Ovary (tissue), 7 donors: ENCODE measurements at regions not wholly inside any gene's neighbourhood (a gene's known extent, or its start where the extent isn't known, plus 50 kb on each side); places are given as distances from the start of the nearest gene placed in this dataset.

Experiments
- DNase-seq, 5 donors: peaks; one replicate each; pipeline ENCODE4 v3.0.0-alpha.2; 2019 to 2020
- H3K27ac ChIP-seq, 2 donors: fragments of 200-600 bp; one replicate each; pipeline versions ENCODE4 v1.5.1 to v1.8.0; 2019 to 2022
- H3K27me3 ChIP-seq: fragments of 200-600 bp; one replicate; pipeline ENCODE4 v1.8.0; 2022
- H3K36me3 ChIP-seq: fragments of 200-600 bp; sonication (generic); one replicate; pipeline ENCODE4 v1.5.1; 2019
- H3K4me1 ChIP-seq: one replicate; pipeline ENCODE4 v1.8.1; 2013; ENCODE audit warnings: mild to moderate bottlenecking, moderate library complexity; ENCODE audit not compliant: insufficient read depth
- H3K4me3 ChIP-seq: fragments of 200-600 bp; sonication (generic); one replicate; pipeline ENCODE4 v1.5.1; 2017
- H3K9me3 ChIP-seq, 2 donors: fragments of 200-600 bp in 1 of 2; sonication (generic) in 1 of 2; one replicate each; pipeline versions ENCODE4 v1.5.1 to v1.8.1; 2013 to 2019; ENCODE audit warnings: mild to moderate bottlenecking in 1 of 2, moderate library complexity in 1 of 2
- EP300 ChIP-seq: sonication (generic); formaldehyde crosslinking; IDR thresholded peaks from one replicate; pipeline ENCODE4 v1.6.1; 2017; ENCODE audit warnings: antibody characterized with exemption
- POLR2A ChIP-seq: fragments of 450-650 bp; IDR thresholded peaks from one replicate; pipeline ENCODE4 v1.6.1; 2017; ENCODE audit warnings: antibody characterized with exemption, mild to moderate bottlenecking, moderate library complexity
- WGBS, 3 donors: extraction: QIAGEN DNeasy Blood & Tissue Kit in 1 of 3; methylation state at CpG; one replicate each; pipeline versions ENCODE4 v1.1.5 to v1.1.7; 2013 to 2017; 5-methylcytosine and 5-hydroxymethylcytosine counted together
- intact Hi-C, 4 donors: fragments of 100-400 bp; cut with DNase I; formaldehyde crosslinking; loops; one replicate each; pipeline versions ENCODE4 v1.11.0 to v1.15.1; 2022 to 2023
- TF ChIP-seq, protein P1 (sequence below), 3 donors: fragments of 450-650 bp in 2 of 3; fragments of 200-600 bp in 1 of 3; IDR thresholded peaks; one replicate each; pipeline versions ENCODE4 v1.5.1 to v1.8.0; 2016 to 2022; ENCODE audit warnings: antibody characterized with exemption in 3 of 3, mild to moderate bottlenecking in 1 of 3
- donor health status: DM: no; HTN: no; CAD: no; lungs with moderate emphysema.
- donor health status: DM: no; HTN: no; CAD: no.
- donor health status: Bipolar disorder and iron deficiency.
- donor health status: DM: no; HTN: no; CAD: no.
- donor health status: DM: yes; HTN: yes; CAD: no.

DNA sequence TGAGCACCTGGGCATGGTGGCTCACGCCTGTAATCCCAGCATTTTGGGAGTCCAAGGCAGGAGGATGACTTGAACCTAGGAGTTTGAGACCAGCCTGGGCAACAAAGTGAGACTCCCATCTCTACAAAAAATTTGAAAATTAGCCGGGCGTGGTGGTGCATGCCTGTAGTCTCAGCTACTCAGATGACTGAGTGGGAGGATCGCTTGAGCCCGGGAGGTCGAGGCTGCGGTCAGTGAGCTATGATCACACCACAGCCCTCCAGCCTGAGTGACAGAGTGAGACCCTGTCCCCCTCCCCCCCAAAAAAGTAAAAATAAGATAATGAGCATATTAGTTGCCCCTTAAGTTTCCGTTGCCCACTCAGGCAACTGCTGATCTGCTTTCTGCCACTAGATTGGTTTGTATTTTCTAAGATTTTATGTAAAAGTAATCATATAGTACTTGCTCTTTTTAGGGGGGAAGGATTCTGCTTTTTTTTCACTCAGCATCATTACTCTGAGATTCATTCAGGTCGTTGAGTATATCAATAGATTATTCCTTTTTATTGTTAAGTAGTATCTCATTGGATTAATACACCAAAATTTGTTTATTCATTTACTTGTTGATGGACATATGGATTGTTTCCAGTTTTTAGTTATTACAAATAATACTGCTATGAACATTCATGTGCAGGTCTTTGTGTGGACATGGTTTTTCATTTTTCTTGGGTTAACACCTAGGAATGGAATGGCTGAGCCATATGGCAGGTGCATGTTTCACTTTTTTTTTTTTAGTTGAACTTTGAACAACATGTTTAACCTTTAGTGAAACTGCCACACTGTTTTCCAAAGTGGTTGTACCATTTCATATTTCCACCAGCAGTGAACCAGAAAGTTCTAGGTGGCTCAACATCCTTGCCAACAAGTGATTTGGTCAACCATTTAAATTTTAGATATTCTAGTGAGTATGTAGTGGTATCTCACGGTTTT lies 75.0 kb upstream of the SPRED2 start:
- Histone ChIP-seq H3K9me3 (no peaks in the 10 kb centered on the region), H3K4me3 (no peak overlapping the region), H3K36me3 (no peaks in the 10 kb centered on the region), H3K4me1 (peaks cover 3% of the 10 kb centered on the region), H3K27me3 (no peaks in the 10 kb centered on the region), H3K27ac (no peak overlapping the region)
- TF ChIP-seq EP300 (no peak), POLR2A (no peak)
- TF ChIP-seq, protein P1, sequence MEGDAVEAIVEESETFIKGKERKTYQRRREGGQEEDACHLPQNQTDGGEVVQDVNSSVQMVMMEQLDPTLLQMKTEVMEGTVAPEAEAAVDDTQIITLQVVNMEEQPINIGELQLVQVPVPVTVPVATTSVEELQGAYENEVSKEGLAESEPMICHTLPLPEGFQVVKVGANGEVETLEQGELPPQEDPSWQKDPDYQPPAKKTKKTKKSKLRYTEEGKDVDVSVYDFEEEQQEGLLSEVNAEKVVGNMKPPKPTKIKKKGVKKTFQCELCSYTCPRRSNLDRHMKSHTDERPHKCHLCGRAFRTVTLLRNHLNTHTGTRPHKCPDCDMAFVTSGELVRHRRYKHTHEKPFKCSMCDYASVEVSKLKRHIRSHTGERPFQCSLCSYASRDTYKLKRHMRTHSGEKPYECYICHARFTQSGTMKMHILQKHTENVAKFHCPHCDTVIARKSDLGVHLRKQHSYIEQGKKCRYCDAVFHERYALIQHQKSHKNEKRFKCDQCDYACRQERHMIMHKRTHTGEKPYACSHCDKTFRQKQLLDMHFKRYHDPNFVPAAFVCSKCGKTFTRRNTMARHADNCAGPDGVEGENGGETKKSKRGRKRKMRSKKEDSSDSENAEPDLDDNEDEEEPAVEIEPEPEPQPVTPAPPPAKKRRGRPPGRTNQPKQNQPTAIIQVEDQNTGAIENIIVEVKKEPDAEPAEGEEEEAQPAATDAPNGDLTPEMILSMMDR (IDR thresholded peaks at IDR 0.05) = no peak
- intact Hi-C loops = no loop called here
- WGBS, 3 donors = 83 to 97% (median 88%) methylated on average over 10 of the region's 10 CpGs
- no peak for DNase-seq

DNA sequence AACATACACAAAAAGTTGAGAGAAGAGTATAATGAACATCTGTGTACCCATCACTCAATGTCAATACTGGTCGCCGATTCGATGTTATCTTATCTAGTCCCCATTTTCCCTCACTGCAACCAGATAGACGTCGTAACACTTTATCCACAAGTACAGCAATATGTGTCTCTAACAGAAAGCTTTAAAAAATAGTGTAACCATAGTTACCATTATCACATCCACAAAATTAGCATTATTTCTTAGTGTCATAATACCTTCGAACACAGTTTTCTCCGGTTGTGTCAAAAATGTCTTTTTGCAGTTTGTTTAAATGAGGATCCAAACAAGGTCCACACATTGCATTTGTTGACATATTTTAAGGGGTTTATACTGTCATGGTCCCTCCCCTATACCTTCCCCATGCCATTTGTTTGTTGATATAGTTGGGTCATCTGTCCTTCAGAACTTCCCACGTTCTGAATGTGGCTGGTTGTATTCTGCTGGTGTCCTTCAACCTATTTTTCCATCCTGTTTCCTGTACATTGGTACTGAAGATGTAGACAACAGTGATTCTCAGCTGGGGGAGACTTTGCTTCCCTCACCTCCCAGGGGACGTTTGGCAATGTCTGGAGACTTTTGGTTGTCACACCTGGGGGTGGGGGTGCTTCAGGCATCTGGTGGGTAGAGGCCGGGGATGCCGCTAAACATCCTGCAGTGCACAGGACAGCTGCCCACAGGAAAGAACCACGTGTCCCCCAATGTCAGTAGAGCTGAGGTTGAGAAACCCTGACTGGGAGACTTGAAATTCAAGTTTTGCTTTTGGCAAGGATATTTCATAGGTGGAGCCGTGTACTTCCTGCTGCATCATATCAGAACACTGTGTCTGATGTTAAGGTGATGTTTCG lies 72.7 kb upstream of the SPRED2 start:
- Histone ChIP-seq H3K9me3 (no peaks in the 10 kb centered on the region), H3K4me3 (no peak overlapping the region), H3K36me3 (no peaks in the 10 kb centered on the region), H3K27ac (no peak overlapping the region), H3K4me1 (peaks cover 3% of the 10 kb centered on the region), H3K27me3 (no peaks in the 10 kb centered on the region)
- DNase-seq = no peak
- intact Hi-C loops = no loop called here
- 46 to 64% (median 58%) methylated on average over 14 of the region's 14 CpGs for WGBS, 3 donors
- TF ChIP-seq POLR2A = no peak
- TF ChIP-seq, protein P1 (IDR thresholded peaks at IDR 0.05) = no peak
- no peak for TF ChIP-seq EP300

DNA sequence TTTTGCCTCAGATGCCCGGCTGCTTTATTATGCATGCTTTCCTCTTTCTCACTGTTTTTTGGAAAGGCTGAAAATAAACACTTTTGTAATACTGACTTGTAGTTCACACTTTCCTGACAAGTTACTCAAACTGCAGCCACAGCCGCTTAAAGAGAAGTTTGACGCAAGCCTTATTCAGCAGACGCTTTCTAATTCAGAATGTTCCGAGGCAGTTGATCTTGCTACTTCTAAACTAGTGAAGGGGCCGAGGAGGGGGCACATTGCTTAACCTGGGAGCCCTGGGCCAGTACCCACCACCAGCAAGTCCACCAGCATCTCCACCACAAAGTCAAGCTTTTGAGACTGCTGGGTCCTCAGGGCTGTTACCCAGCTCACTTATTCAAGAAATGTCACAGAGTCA lies 71.8 kb upstream of the SPRED2 start:
- no peak overlapping the region for H3K27ac ChIP-seq
- peaks cover 3% of the 10 kb centered on the region for H3K4me1 ChIP-seq
- DNase-seq = no peak
- intact Hi-C loops = no loop called here
- no peaks in the 10 kb centered on the region for H3K9me3 ChIP-seq
- WGBS, 3 donors = 86 to 93% (median 91%) methylated on average over 6 of the region's 6 CpGs
- H3K4me3 ChIP-seq = no peak overlapping the region
- H3K36me3 ChIP-seq = no peaks in the 10 kb centered on the region
- TF ChIP-seq, protein P1 (IDR thresholded peaks at IDR 0.05) = no peak
- TF ChIP-seq EP300 = no peak
- no peak for TF ChIP-seq POLR2A
- H3K27me3 ChIP-seq = no peaks in the 10 kb centered on the region

DNA sequence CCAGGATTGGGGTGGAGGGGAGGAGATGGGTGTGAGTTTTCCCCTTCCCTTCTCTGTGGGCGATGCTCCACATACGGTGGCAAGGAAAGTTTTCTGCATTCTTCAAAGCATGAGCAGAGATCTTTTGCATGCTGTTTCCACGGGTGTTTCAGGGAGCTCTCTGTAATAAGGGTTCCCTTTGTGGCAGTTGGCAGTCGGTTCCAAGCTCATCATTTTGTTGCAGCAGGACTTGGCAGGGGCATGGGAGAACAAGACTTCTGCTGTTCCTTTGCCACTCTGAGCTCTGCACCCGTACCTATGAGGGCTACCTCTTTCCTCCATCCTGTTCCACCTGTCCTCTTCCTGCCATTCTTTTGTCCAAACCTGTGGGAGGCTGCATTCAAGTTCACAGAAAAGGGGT lies 71.3 kb upstream of the SPRED2 start:
- TF ChIP-seq POLR2A = no peak
- no peak for TF ChIP-seq EP300
- TF ChIP-seq, protein P1 (IDR thresholded peaks at IDR 0.05) = no peak
- Histone ChIP-seq H3K9me3 (no peaks in the 10 kb centered on the region), H3K36me3 (no peaks in the 10 kb centered on the region), H3K27ac (no peak overlapping the region), H3K4me3 (no peak overlapping the region), H3K4me1 (peaks cover 3% of the 10 kb centered on the region), H3K27me3 (no peaks in the 10 kb centered on the region)
- intact Hi-C loops = no loop called here
- no peak for DNase-seq
- WGBS, 3 donors = 77 to 84% (median 80%) methylated on average over 5 of the region's 5 CpGs
